NCI-H2227 treated with DMSO at 0.1 percent for 48 hours (cell line): ENCODE measurements at regions not wholly inside any gene's neighbourhood (a gene's known extent, or its start where the extent isn't known, plus 50 kb on each side); places are given as distances from the start of the nearest gene placed in this dataset.
A peak's percentile ranks its signal among the peaks of the same experiment; 100 is the strongest.

Source experiments
- DNase-seq: peaks from one replicate; lab custom pipeline; 2025; lab: John Stamatoyannopoulos, UW

DNA sequence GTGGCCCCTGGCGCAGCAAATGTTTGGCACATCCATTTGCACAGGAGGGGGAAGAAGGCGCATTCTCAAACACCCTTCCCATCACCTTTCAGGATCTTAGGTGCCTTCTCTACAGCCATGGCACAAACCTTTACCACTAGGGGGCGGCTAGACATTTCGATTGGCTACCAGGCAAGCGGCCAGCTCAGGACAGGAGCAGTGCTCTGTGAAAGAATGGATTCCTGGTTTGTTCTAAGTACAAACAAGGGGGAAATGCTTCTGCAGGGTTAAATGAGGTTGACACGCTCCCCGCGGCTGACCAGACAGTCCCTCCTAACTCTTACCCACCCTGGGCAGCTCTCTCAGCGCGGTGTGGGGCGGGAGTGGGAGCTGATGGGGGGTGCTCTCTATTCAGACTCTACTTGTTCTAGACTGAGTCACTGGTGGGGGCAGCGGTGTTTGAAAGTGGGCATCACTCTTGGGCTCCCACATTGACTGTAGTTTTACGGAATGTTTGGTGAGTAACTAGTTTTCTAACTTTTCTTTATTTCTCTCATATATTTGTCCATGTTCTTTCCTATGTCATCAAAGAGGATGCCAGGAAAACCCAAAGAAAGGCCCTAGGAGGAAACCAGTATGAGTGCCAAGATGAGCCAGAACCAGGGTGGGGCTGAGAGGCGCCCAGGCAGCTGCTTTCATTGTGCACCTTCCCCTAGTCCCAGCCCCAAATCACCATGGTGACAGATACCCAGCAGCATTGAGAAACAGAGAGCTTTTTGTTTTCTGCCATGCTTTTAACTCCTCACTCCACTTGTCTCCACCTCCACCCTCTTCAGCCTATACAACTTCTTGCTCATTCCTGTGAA is 61.4 kb upstream of the GPR158 start:
- peak; percentile 69 for DNase-seq

DNA sequence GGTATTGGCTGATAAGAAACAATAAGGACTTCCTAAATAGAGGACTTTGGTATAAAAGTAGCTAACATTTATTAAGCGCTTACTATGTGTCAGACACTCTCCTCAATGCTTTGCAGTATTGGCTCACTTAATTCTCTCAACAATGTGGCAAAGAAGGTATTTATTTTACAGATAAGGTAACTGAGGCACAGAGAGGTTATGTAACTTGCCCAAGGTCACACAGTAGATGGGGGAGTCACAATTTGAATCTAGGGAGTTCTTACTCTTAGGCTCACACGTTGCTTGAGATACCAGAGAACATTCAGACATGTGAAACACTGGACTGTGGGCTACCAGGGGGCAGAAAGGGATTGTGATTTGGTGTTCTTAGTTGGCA is 60.8 kb upstream of the GPR158 start:
- no peak for DNase-seq

- DNase-seq: no peak
Observed at GRCh38 chr10:25117757-25118156, 57.0 kb upstream of the GPR158 start.

DNA sequence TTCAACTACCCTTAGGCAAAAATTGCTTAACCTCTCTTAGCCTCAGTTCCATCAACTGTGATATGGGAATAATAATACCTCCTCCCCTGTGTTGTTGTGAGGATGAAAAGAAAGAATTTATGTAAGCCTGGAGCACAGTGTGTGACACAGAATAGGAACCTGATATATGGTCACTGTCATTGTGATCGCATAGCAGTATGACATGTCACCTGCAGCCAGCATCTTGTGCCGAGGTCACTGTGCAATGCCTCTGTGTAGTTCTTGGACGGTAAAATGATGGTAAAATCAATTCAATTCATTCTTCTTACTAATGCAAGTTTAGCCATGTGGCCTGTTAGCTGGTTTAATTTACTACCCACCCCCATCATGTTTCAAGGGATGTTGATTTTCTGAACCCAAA is 54.6 kb upstream of the GPR158 start:
- DNase-seq: no peak
